ENCODE measurements at regions not wholly inside any gene's neighbourhood (a gene's known extent, or its start where the extent isn't known, plus 50 kb on each side); places are given as distances from the start of the nearest gene placed in this dataset.

- TF ChIP-seq YY1 (tag by site-specific recombination; IDR thresholded peaks at IDR 0.05) (no peak), ZNF146 (tag by site-specific recombination; IDR thresholded peaks at IDR 0.05) (no peak), CTCF (tag by site-specific recombination; IDR thresholded peaks at IDR 0.05) (no peak), ZBTB44 (tag by site-specific recombination; IDR thresholded peaks at IDR 0.05) (no peak), HOXD13 (CRISPR knock-in tag; IDR thresholded peaks at IDR 0.05; ENCODE audit: borderline replicate concordance) (no peak), PRDM2 (tag by site-specific recombination; IDR thresholded peaks at IDR 0.05; ENCODE audit: borderline replicate concordance) (no peak), ZBTB26 (tag by site-specific recombination; optimal IDR thresholded peaks at IDR 0.05) (no peak), REST (tag by site-specific recombination; IDR thresholded peaks at IDR 0.05) (no peak), ZNF48 (tag by site-specific recombination; IDR thresholded peaks at IDR 0.05) (no peak), SETDB1 (IDR thresholded peaks at IDR 0.05; ENCODE audit: insufficient read length, low read length) (no peak), ZNF670 (tag by site-specific recombination; IDR thresholded peaks at IDR 0.05; ENCODE audit: low read depth) (no peak)
Measured at GRCh38 chr21:14883351-14883750, 181.4 kb downstream of the NRIP1 start.
